Astrocyte of the hippocampus (primary cell): ENCODE measurements at regions not wholly inside any gene's neighbourhood (a gene's known extent, or its start where the extent isn't known, plus 50 kb on each side); places are given as distances from the start of the nearest gene placed in this dataset.
A peak's percentile ranks its signal among the peaks of the same experiment; 100 is the strongest.

Experiments
- DNase-seq: peaks from one replicate; pipeline ENCODE4 v3.0.0; 2011; ENCODE audit warnings: low read depth, low spot score

DNA sequence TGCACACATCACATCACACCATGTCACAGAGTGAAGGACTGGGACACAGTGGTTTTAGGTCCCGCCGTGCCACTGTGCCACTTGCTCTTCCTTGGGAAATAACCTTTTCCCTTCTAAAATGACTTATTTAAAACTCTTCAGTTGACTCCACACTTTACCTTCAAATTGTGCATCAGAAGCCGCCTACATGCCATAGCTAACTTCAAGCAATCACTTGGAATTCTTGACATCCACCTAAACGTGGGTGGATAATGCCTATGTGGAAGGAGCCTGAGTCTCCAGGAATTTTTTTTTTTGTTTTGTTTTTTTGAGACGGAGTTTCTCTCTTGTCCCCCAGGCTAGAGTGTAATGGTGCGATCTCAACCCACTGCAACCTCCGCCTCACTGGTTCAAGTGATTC is 777.4 kb upstream of the TENM3 start:
- DNase-seq: no peak

DNA sequence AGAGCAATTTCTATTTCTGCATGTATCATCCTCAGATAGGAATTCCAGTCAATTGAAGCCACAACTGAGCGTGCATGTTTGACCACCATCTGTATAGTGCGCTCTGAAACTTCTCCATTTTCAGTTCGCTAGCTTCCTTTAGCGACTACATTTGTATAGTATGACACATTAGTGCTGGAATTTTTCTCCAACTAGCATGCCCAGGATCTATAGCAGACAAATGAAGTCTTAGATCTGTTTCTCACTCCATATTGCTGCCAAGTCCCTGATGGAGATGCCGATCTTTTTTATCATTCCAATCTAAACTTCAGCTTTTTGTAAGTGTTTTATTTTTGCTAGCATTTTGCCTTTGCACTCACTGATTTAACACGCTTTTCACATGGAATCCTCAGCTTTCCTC is 774.8 kb upstream of the TENM3 start:
- no peak for DNase-seq

DNA sequence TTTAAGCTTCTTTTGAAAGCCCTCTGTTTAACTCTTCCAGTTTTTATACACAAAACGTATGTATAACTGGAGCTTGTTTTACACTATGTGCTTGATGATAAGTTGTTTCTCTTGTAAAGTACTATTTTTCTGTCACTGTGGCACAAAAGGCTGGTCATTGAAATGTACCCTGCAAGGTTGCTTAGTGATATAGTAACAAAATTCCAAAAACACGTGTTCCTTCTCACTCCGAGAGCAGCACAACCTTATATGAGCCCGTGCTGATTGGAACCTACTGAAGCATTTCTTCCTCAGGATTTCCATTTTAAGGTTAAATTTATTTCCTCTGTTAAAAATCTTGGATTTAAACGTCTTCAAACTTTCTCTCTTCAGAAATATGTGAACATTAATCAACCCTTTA is 772.9 kb upstream of the TENM3 start:
- no peak for DNase-seq

DNA sequence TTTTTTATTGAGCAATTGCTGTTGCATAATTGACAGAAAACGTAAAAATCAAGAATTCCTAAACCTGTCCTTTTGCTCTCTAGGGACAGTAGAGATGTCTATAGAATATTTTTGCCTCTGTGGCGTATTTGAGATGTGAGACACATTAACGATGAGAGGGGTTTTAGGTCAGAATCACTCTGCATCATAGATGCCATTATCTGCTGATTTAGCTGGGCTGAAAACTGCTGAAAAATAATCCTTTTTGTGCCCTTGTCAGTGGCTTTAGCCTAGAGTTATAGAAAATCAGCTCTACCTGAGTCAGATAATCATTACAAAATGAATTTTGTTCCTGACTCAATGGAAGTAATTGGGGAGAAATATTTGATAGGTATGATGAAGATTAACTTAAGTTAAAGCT is 767.8 kb upstream of the TENM3 start:
- no peak for DNase-seq

DNA sequence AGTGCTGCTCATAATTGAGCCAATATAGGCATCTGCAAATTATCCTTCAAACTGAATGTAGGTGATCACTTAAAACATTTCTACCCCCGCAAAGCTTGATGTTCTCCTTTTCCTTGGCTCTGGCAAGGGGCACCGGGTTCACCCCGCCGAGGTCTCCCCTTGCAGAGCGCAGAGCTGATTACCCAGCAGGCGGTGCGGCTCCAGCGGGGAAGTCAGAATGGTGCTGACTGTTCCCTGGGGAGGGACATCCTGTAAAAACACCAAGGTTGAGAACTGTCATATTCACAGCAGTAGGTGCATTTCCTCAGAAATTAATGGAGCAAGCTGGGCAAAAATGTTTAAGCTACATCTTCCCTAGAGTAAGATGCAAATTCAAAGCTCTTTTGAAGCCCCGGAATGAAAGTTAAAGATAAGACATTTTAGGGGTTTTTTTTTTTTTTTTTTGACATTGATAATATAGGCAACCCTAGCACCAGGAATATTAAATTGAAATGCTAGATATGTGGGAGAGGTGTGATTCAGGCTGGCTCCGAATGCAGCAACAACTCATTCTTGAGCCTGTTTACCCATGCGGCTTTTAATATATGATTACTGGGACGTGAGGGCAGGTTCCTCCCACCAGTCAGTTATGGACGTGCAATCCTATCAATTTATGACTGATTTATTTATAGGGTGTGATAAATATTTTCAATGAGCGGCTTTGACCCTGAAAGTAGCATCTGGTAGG is 767.3 kb upstream of the TENM3 start:
- no peak for DNase-seq

DNA sequence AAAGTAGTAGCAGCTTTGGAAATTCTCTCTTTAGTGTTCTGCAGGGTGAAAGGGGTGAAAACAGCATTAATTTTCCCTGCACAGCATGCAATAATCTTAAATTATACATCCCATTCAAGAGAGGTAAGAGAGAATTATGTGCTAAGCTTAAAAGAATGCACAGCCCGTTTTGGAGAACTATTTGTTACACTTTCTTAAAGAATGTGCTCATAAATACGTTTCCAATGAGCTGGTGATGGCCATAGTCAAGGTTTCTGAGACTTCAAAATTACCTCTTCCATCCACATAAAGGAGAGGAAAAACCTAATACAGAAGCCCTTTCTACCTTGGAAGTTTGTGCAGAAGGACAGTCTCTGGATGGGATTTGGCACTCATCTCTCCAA is 766.7 kb upstream of the TENM3 start:
- peak; percentile 28 for DNase-seq

DNA sequence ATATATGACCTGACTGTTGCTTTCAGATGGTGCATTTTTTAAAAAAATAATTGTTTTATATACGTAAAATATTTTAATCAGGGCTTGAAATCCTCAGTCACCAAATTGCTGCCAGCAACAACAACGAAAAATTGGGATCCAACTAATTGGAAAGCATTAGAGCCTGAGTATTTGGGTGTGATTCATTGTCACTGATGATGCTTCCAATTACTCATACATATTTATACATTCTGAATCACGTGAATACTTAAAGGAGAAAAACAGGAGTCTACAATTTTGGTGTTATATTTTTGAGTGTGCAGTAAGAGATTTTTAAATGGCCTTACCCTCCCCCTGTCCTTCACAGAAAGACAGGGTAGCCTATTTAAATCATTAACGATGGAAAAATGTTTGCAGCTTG is 765.6 kb upstream of the TENM3 start:
- DNase-seq: no peak

DNA sequence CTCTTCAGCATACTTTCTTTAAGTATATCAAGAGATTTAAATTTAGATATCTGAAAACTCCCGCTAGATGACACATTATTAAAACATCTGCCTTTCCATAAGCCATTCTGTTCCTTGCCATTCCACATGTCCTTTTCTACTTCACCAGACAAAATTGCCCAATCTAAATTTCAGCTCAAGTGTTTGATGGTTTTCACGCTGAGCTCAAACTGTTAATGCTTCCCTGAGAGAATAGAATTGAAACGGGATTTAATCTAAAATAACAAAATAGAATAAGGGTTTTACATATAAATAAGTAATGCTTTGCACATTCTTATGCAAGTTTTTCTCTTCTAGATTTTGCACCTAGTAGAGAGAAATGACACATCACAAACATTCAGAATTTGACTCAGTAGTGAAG is 764.5 kb upstream of the TENM3 start:
- no peak for DNase-seq

DNA sequence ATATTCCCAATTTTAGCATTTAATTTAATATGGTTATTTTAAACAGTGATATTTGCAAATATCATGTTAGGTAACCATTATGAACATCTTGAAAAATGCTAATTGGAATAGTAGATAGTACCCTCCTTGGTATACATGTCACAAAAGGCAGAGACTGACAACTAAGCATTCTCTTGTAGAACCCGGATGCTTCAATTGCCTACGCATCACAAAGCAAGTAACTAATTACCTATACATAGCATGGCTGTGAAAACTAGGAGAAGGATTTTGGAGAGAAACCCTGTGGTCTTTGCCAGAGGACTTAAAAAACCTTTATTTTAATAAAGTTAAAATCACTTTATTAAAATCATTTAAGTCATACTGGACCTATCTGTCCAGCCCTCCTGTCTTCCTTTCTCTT is 764.1 kb upstream of the TENM3 start:
- DNase-seq: no peak

DNA sequence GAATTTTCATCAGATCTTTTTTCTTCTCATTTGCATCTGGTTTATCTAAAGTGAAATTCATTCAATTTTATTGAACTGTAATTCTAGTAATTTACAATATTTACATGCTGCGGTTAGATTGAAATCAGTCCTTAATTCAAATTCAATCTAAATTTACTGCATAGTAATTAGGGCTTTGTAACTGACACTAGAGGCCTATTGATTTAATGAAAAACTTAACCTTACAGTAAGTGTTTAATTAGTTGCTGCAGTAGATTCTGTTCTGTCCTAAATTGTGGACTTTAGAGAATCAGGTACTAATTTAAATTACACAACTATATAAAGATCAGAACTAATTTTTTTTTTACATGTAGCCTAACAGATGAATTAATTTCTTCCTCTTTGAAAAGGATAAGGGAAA is 758.8 kb upstream of the TENM3 start:
- DNase-seq: no peak

DNA sequence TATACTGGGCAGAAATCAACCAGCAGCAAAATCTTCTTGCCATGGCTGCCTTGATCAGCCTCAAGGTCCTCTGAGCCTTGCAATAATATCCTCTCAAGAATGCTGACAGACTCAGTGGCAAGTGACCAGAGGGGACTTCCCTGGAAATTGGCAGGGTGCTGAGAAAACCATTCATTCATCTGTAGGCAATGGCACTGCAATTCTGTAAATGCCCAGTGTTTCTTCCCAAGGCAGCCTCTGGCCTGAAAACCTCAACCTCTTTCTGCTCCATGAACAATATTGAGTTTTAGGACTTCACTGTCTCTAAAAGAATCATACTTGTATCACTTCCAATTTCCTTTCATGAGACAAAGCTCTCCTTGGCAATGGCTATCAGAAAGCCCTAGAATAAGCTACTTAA is 754.3 kb upstream of the TENM3 start:
- peak; percentile 23 for DNase-seq

DNA sequence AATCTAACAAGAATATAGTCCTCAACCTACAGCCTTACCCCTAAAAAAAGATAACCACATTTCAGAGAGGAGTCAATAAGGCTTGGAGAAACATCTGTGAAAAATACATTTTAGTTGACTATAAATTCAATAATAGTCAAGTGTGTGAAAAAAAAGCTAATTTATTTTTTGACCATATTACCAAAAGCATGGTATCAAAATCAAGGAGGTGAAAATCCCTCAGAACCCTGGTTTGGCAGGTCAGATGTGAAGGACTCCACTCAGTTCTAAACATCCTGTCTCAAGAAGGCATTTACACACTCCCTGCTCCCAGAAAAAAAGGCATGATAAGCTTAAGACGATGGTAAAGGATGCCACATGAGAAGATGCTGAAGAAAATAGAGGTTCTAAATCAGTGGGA is 745.1 kb upstream of the TENM3 start:
- no peak for DNase-seq

DNA sequence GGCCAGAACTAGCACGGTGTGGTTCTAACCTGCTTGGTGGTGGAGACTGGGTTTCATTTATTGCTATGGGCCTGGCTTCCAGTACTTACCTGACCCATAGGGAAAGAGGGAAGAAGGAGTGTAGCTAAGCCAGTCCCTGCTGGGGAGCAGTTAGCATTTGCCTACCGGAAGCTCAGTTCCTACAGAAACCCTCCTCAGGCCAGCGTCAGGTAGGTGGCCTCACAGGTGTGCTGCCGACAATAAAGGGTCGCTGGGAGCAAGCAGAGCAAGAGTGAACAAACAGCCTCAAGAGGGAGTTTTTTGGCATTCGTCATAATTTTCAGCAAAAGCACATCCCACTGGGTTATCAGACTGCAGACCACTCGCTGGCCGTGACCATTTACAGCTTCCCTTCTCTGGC is 740.6 kb upstream of the TENM3 start:
- no peak for DNase-seq

DNA sequence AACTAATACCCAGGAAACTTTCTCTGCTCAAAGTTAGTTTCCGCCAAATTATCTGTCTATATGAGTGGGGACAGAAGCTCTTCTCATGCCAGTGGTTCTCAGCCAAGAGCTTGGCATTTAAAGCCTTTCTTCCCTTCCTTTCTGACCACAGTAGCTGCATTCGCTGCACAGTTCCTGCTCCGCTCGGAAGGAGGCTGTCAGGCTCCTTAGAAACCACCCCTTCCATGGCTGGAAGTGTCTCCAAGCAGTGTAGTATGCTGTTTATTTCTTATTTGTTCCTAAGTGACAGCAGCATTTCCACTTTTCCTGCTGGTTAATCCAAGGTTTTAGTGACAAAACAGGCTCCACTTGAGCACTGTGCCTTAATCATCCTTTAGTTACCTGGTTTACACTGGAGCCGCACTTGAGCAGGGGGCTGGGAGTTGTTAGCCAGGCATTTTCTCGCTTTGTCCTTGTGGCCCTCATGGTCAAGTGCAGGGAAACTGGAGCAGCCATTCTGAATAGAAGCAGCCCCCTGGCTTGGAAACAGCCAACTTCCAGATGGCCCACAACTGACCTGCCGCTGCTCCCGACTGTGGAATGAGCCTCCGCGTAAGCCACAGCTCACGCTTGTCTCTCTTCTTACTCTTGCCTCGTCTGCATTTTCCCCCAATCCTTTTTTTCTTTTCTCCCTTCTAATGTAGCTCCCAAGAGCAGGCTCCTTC is 739.4 kb upstream of the TENM3 start:
- DNase-seq: peak; percentile 33

DNA sequence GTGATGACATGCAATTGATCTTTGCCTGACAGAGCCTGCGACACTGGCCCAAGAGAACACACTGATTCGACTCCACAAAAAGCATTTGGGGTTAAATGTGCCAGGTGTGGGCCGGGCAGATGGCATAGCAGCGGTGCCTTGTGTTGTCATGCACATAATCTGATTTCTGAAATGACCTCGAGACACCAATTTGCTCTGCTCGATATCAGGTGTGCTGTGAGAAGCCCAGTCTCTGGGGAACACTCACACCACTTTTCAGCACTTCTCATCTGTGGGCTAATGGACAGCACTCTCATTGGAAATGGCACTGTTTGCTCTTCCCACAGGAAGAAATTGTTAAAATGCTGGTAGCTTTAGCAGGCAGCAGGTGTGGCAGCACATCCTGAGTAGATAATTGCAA is 738.3 kb upstream of the TENM3 start:
- no peak for DNase-seq

DNA sequence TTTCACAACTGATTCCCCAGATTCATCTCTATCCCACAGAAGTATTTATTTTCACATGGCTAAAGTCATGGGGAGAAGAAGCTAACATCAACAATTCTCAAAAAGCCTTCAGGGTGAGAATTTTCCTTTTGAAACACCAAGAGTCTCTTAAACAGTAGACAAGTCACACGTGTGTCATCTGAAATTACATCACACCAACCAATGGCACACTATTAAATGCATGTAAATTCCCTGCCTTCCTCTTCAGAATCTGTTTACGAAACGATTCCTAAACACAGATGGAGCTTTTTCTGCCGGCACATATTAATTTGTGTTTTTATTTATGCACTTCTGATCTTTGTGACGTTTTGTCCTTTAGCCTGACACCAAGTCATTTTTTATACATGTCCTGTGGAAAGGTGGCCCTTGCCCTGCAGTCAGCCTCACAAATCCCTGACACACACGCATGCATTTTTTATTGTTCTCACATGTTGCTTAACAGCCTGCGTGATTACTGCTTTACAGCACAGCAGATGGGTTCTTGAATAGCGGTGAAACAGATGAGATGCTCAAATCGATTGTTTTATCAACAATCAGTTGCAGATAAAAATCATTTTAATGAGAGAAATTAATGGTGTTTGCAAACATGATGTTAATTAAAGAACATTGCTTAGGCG is 735.9 kb upstream of the TENM3 start:
- DNase-seq: no peak

DNA sequence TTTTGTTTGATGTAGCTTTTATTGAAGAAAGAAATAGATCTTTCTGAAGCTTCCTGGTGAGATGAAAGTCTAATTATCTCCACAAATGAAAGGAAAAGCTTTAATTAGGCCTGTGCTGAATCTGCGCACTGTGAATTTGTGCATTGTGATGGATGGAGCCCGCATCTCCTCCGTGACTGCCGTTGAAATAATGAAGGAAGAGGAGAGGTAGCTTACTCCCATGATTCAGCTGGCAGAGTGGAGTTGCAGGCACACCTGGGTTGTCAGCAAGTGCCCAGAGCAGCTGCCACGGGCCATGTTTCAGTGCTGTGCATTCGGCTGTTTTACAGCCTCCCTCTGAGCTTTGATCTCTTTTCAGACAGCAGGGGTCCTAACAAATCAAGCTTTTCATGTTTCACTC is 735.3 kb upstream of the TENM3 start:
- no peak for DNase-seq

DNA sequence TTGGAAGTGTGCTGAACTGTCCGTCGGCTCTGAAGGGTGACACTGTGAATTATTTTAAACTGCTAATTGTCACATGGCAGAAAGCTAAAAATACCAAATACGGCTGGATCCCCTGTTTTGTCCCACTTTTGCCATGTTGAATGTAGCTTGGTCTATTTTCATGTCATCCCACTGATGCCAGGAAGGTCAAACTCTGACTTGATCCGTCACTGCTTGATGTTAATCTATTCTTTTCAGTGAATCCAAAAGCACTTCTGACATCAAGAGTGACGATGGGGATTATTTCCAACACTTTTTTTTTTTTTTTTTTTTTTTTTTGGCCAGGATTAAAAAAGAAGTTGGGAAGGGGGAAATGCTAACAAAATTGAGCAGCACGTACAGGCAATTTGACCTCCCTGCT is 734.6 kb upstream of the TENM3 start:
- no peak for DNase-seq

DNA sequence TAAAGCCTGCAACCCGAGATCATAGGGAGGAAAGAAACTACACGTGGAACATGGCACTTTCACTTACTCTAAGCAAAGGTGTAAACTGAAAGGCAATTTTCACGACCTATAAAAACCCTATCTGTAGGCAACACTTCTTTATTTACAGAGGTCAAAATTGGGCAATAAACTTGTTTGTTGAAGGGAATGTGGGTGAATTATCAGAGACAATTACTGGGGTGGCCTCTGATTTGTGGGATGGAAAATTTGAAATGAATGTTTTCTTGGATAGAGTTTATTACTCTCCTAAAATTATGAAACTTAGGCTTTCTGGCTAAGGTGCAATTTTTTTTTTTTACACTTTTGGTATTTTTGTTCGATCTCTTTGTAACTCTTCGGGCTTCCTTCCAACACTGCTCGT is 734.1 kb upstream of the TENM3 start:
- DNase-seq: no peak

DNA sequence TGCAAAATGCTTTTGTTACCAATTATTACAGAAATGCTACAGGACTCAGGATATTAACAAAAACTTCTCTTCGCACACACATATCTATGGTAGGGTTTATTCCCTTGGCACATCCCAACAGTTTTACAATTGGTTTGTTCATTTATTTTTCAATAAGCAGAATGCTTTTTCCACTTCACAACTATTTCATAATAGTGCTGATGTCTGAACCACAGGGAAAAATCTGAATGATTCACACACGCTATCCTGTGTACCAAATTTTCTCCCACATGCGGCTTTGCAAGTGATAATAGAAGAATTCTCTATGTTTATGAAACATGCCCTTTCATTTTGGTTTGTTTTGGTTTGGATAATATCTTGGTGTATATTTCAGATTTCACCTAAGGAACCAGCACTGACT is 725.7 kb upstream of the TENM3 start:
- peak; percentile 12 for DNase-seq

DNA sequence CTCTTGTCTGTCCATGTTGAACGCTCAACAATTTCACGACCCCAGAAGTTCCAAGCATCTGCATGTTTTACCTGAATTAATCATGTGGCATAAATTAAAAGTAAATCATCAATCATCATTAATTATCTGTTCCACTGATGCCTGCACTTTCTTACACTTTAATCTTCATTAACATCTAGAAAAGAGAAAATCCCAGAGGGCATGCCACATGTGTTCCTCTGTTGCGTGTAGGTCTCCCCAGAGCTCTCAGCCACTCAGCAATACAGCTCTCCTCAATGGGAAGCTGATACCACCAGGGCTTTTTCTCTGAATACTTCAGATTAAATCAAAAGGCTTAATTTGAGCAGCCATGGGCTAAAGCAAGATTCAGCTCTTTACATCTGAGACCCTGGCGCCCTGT is 722.4 kb upstream of the TENM3 start:
- no peak for DNase-seq

DNA sequence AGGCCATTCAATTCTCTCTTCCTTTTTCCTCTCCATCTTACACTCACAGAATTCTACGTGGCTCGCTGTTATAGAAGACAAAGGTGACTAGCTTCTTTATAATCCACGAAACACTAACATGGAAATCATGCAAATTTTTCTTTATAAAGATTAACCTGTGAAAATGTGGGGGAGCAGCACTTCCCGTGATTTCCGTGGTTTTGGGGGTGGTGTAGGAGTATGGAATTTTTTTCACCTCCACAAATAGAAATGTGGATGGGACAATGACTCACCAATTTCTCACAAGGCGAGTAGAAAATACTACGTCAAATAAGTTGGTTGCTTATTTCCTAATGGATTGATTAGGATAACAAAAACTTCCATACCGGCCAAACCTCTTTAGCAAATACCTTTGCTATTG is 719.2 kb upstream of the TENM3 start:
- no peak for DNase-seq

DNA sequence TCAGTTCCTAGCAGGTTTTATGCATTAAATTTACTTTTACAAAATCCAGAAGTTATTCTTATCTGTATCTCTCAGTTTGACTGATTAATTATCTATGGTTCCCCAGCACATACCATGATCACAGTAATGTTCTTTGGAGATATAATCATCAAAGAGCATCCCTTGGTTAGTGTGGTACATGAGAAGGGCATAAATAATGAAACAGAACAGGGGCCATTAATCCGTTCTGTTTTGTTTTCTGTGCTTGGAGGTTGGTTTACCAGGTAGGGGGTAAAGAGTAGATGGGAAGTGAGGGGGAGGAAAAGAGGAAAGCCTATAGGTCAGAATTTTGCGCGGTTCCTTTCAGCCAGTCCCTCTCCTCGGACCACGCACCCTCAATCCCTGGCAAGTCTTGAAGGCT is 718.7 kb upstream of the TENM3 start:
- no peak for DNase-seq
